ENCODE measurements at regions not wholly inside any gene's neighbourhood (a gene's known extent, or its start where the extent isn't known, plus 50 kb on each side); places are given as distances from the start of the nearest gene placed in this dataset.

DNA sequence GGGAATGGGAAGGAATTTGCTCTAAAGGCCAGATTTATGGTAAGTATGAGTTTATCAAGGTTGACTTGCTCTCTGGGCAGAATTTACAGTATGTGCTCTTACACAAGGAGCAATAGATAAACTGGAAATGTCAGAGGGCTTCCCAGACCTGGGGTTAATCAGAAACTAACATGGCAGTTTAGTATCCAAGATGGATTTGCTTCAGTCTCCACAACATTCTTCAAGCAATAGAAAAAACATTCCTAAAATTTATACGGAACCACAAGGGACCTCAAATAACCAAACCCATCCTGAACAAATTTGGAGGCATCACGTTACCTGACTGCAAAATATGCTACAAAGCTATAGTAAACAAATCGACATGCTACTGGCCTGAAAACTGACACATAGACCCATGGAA, 606.7 kb upstream of the CHRM3 start:
- TF ChIP-seq, protein P1, sequence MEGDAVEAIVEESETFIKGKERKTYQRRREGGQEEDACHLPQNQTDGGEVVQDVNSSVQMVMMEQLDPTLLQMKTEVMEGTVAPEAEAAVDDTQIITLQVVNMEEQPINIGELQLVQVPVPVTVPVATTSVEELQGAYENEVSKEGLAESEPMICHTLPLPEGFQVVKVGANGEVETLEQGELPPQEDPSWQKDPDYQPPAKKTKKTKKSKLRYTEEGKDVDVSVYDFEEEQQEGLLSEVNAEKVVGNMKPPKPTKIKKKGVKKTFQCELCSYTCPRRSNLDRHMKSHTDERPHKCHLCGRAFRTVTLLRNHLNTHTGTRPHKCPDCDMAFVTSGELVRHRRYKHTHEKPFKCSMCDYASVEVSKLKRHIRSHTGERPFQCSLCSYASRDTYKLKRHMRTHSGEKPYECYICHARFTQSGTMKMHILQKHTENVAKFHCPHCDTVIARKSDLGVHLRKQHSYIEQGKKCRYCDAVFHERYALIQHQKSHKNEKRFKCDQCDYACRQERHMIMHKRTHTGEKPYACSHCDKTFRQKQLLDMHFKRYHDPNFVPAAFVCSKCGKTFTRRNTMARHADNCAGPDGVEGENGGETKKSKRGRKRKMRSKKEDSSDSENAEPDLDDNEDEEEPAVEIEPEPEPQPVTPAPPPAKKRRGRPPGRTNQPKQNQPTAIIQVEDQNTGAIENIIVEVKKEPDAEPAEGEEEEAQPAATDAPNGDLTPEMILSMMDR (IDR thresholded peaks at IDR 0.05), result no peak
- H3K27me3 ChIP-seq, result no peaks in the 10 kb centered on the region
- no peak overlapping the region for H3K4me3 ChIP-seq
- no peak overlapping the region for H3K27ac ChIP-seq
- no peaks in the 10 kb centered on the region for H3K4me1 ChIP-seq
- no peaks in the 10 kb centered on the region for H3K9me3 ChIP-seq
- no peak overlapping the region for H3K9ac ChIP-seq (ENCODE audit: low read depth in 2 of 2, low read length in 2 of 2)
- no peak for DNase-seq
- H3K36me3 ChIP-seq, result no peaks in the 10 kb centered on the region
- intact Hi-C loops (cut with DNase I), result no loop called here

DNA sequence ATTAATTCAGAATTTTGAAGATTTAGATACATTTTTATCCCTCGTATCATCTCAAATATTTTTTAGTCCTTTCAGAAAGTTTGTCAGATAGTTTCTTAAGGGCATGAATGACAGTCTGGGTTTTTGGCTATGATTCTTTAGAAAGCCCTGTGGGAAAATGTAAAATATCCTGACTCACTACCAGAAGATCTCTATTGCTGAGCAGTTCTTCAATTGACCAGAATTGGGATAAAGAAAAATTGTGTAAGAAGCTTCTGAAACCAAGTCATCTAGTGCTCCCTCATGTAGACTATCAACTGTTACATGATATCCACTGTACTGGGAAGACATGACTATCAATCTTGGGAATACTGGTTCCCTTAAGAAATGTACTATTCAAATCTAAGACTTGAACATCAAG, 608.3 kb upstream of the CHRM3 start:
- Histone ChIP-seq H3K4me3 (no peak overlapping the region), H3K9me3 (no peaks in the 10 kb centered on the region), H3K36me3 (no peaks in the 10 kb centered on the region), H3K27ac (no peak overlapping the region), H3K4me1 (no peaks in the 10 kb centered on the region), H3K27me3 (no peaks in the 10 kb centered on the region), H3K9ac (ENCODE audit: low read depth in 2 of 2, low read length in 2 of 2) (no peak overlapping the region)
- TF ChIP-seq, protein P1 (IDR thresholded peaks at IDR 0.05), result no peak
- DNase-seq, result no peak
- intact Hi-C loops (cut with DNase I), result no loop called here

DNA sequence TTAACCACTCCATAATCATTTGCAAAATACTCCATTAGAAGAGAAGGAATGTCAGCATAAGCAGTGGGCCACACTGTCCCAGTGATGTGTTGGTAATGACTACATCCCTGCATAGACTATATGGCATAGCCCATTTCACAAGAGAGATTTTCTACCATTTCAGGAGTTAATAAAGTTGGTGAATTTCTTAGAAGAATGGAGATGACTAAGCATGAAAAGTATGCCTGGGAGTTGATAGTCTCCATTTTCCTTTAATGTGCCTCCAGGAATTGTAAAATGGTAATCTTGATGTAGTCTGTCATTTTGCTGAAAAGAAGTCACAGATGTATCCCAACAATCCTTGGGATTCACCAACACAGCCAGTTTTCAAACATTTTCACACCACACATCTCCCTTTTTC, 608.8 kb upstream of the CHRM3 start:
- no peaks in the 10 kb centered on the region for H3K36me3 ChIP-seq
- intact Hi-C loops (cut with DNase I), result no loop called here
- H3K27me3 ChIP-seq, result no peaks in the 10 kb centered on the region
- no peak overlapping the region for H3K4me3 ChIP-seq
- TF ChIP-seq, protein P1 (IDR thresholded peaks at IDR 0.05), result no peak
- H3K9me3 ChIP-seq, result no peaks in the 10 kb centered on the region
- H3K4me1 ChIP-seq, result no peaks in the 10 kb centered on the region
- no peak for DNase-seq
- H3K9ac ChIP-seq (ENCODE audit: low read depth in 2 of 2, low read length in 2 of 2), result no peak overlapping the region
- no peak overlapping the region for H3K27ac ChIP-seq

DNA sequence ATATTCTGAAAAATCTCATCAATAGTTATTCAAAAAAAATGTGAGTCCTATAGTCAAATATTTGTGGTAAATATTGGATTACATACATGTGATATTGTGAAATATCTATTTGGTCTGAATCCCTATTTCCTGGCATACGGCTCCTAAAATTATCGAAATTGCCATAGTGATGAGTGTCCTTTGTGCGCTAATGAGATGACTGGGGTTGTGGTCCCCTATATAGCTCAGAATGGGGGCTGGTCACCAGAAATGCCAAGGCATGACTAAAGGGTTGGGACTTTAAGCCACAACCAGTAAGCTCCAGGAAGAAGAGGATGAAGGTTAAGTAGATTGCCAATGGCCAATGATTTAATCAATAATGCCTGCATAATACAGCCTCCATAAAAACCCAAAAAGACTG, 610.2 kb upstream of the CHRM3 start:
- Histone ChIP-seq H3K27me3 (no peaks in the 10 kb centered on the region), H3K4me1 (no peaks in the 10 kb centered on the region), H3K4me3 (no peak overlapping the region), H3K36me3 (no peaks in the 10 kb centered on the region), H3K27ac (no peak overlapping the region), H3K9ac (ENCODE audit: low read depth in 2 of 2, low read length in 2 of 2) (no peak overlapping the region), H3K9me3 (no peaks in the 10 kb centered on the region)
- TF ChIP-seq, protein P1 (IDR thresholded peaks at IDR 0.05), result no peak
- DNase-seq, result no peak
- intact Hi-C loops (cut with DNase I), result no loop called here

DNA sequence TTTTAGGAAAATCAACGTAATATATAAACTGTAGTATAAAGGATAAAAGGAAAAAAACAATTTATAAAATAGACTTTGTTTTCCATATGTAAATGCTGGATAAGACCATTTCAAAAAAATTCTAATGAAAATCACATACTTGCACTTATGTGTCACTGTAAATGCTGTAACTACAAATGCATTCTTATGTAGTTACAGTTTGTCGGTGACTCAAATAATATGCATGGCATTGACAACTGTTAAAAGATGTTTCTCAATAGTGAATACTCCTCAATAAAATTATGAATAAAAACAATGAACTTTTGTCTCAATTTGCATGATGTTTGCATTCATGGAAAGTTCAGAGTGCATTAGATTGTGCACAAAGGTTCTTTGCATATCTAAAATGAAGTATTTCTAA, 614.0 kb upstream of the CHRM3 start:
- no peak for DNase-seq
- Histone ChIP-seq H3K9me3 (no peaks in the 10 kb centered on the region), H3K36me3 (no peaks in the 10 kb centered on the region), H3K9ac (ENCODE audit: low read depth in 2 of 2, low read length in 2 of 2) (no peak overlapping the region), H3K27me3 (no peaks in the 10 kb centered on the region), H3K27ac (no peak overlapping the region), H3K4me3 (no peak overlapping the region), H3K4me1 (no peaks in the 10 kb centered on the region)
- intact Hi-C loops (cut with DNase I), result no loop called here
- TF ChIP-seq, protein P1 (IDR thresholded peaks at IDR 0.05), result no peak

DNA sequence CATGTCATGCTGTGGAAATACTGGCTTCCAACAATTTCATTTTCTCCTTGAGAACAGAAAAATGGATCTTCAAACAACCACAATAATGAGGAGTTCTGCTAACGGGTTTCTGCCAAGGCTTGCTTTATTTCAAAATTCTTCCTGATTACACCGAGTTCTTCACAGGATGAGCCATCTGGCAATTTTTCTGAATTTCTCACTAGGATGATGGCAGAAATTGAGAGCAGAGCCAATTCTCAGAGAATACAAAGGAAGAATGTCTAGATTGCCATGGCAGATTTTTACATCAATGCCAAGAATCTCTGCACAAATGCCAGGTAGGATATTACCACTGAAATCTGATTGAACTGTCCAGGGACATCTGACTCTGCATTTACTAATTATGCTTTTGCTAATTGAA, 619.0 kb upstream of the CHRM3 start:
- intact Hi-C loops (cut with DNase I), result no loop called here

More for the DNA sequence above, 619.0 kb upstream of the CHRM3 start:
- no peaks in the 10 kb centered on the region for H3K36me3 ChIP-seq
- H3K4me1 ChIP-seq, result no peaks in the 10 kb centered on the region
- H3K27me3 ChIP-seq, result no peaks in the 10 kb centered on the region
- DNase-seq, result no peak
- H3K4me3 ChIP-seq, result no peak overlapping the region
- no peak overlapping the region for H3K27ac ChIP-seq
- H3K9me3 ChIP-seq, result no peaks in the 10 kb centered on the region
- no peak overlapping the region for H3K9ac ChIP-seq (ENCODE audit: low read depth in 2 of 2, low read length in 2 of 2)
- TF ChIP-seq, protein P1 (IDR thresholded peaks at IDR 0.05), result no peak

Data from colonic mucosa (tissue), 4 donors.